ENCODE measurements at regions not wholly inside any gene's neighbourhood (a gene's known extent, or its start where the extent isn't known, plus 50 kb on each side); places are given as distances from the start of the nearest gene placed in this dataset.
A peak's percentile ranks its signal among the peaks of the same experiment; 100 is the strongest.

DNA sequence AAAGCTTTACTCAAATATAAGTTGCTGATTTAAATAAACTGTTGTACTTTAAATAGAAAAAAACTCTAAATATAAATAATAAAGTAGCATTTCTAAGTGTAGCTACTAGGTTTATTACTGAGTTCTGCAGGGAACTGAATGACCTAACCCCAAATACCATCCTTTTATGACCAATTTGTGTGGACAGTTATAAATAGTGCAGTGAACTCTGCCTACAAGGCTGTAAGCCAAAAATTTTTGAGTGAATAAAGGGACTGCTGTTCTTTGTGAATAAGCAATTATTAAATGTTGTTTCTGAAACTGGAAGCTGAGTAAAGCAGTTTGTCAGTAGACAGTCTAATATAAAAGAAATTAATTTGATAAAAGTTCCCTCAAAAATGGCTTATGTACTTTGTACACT is 90.8 kb upstream of the ELOVL5 start:
- Histone ChIP-seq H2AK5ac (ENCODE audit: low read length, severe bottlenecking) (no peak overlapping the region), H2BK15ac (ENCODE audit: low read depth, poor library complexity, severe bottlenecking) (no peak overlapping the region), H3K36me3 (ENCODE audit: control insufficient read depth in 1 of 2, insufficient read depth in 2 of 2, low read depth in 1 of 2, low read length in 2 of 2) (no peaks in the 10 kb centered on the region), H3K18ac (ENCODE audit: low read depth in 1 of 2, low read length in 2 of 2) (no peak overlapping the region), H3K23ac (ENCODE audit: low read length in 2 of 2) (no peak overlapping the region), H2BK12ac (ENCODE audit: low read length in 2 of 2) (no peak overlapping the region), H3K27ac (ENCODE audit: low read length, poor library complexity, severe bottlenecking) (no peak overlapping the region), H3K4me2 (ENCODE audit: low read length, poor library complexity, severe bottlenecking) (no peak overlapping the region), H2BK5ac (ENCODE audit: low read depth, low read length, poor library complexity, severe bottlenecking) (no peak overlapping the region), H3K4me1 (ENCODE audit: control insufficient read depth, insufficient read depth, low read depth, low read length) (peaks cover 1% of the 10 kb centered on the region), H3K4me3 (ENCODE audit: insufficient read depth in 1 of 2, low read depth in 1 of 2, low read length in 2 of 2) (no peak overlapping the region), H3K9me3 (ENCODE audit: control insufficient read depth, low read length) (no peaks in the 10 kb centered on the region), H2AFZ (ENCODE audit: low read depth, low read length) (no peak overlapping the region), H3K27me3 (ENCODE audit: control insufficient read depth in 1 of 2, insufficient read depth in 1 of 2, low read length in 2 of 2) (no peaks in the 10 kb centered on the region), H3K14ac (ENCODE audit: low read length in 2 of 2) (no peak overlapping the region), H3K79me1 (replicated peaks; ENCODE audit: low read length, poor library complexity, severe bottlenecking) (no peaks in the 10 kb centered on the region), H4K91ac (ENCODE audit: low read length) (no peak overlapping the region), H3K4ac (ENCODE audit: low read depth in 1 of 2, low read length in 2 of 2) (no peak overlapping the region), H4K8ac (ENCODE audit: low read length) (no peak overlapping the region), H2BK120ac (ENCODE audit: low read depth, low read length) (no peak overlapping the region), H3K9ac (ENCODE audit: low read length) (peak overlapping the region; percentile 43)
- DNase-seq, result no peak

DNA sequence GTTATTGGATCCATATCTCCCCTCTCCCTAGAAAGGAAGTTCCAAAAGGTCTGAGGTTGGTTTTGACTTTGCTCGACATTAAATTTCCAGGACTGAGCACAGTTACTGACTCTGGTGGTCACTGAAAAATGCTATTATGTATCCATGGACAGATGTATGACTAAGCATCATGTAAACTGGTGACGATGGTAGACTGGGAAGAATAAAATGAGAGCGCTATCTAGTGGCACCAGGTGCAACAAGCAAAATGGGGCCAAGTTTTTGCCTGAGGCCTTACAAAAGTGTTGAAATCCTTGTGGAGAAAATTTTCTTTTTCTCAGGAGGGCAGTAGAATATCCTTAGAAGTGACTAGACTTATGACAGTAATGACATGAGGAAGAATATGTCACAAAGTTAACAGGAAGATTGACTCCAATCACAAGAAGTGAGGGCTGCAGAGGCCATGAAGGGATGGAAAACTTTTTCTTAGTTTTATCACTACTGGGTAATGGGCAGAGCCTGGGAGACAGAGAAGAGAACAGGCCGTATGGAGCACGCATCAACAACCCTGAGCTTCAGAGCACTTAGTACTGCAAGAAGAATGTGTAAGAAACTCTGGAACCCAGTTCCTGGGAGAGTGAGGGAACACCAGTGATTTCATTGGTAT is 88.9 kb upstream of the ELOVL5 start:
- Histone ChIP-seq H2BK15ac (ENCODE audit: low read depth, poor library complexity, severe bottlenecking) (no peak overlapping the region), H3K36me3 (ENCODE audit: control insufficient read depth in 1 of 2, insufficient read depth in 2 of 2, low read depth in 1 of 2, low read length in 2 of 2) (no peaks in the 10 kb centered on the region), H3K4me3 (ENCODE audit: insufficient read depth in 1 of 2, low read depth in 1 of 2, low read length in 2 of 2) (no peak overlapping the region), H3K4ac (ENCODE audit: low read depth in 1 of 2, low read length in 2 of 2) (no peak overlapping the region), H3K9me3 (ENCODE audit: control insufficient read depth, low read length) (no peaks in the 10 kb centered on the region), H4K8ac (ENCODE audit: low read length) (no peak overlapping the region), H2BK12ac (ENCODE audit: low read length in 2 of 2) (no peak overlapping the region), H3K27ac (ENCODE audit: low read length, poor library complexity, severe bottlenecking) (no peak overlapping the region), H2BK5ac (ENCODE audit: low read depth, low read length, poor library complexity, severe bottlenecking) (no peak overlapping the region), H3K23ac (ENCODE audit: low read length in 2 of 2) (no peak overlapping the region), H3K18ac (ENCODE audit: low read depth in 1 of 2, low read length in 2 of 2) (no peak overlapping the region), H3K14ac (ENCODE audit: low read length in 2 of 2) (no peak overlapping the region), H2BK120ac (ENCODE audit: low read depth, low read length) (no peak overlapping the region), H2AK5ac (ENCODE audit: low read length, severe bottlenecking) (peak overlapping the region; percentile 58), H3K27me3 (ENCODE audit: control insufficient read depth in 1 of 2, insufficient read depth in 1 of 2, low read length in 2 of 2) (no peaks in the 10 kb centered on the region), H3K9ac (ENCODE audit: low read length) (peak overlapping the region; percentile 10), H3K4me2 (ENCODE audit: low read length, poor library complexity, severe bottlenecking) (no peak overlapping the region), H2AFZ (ENCODE audit: low read depth, low read length) (no peak overlapping the region), H3K79me1 (replicated peaks; ENCODE audit: low read length, poor library complexity, severe bottlenecking) (no peaks in the 10 kb centered on the region), H3K4me1 (ENCODE audit: control insufficient read depth, insufficient read depth, low read depth, low read length) (peaks cover 1% of the 10 kb centered on the region), H4K91ac (ENCODE audit: low read length) (no peak overlapping the region)
- WGBS, result 46% methylated on average over 5 of the region's 5 CpGs
- DNase-seq, result peak; percentile 88

DNA sequence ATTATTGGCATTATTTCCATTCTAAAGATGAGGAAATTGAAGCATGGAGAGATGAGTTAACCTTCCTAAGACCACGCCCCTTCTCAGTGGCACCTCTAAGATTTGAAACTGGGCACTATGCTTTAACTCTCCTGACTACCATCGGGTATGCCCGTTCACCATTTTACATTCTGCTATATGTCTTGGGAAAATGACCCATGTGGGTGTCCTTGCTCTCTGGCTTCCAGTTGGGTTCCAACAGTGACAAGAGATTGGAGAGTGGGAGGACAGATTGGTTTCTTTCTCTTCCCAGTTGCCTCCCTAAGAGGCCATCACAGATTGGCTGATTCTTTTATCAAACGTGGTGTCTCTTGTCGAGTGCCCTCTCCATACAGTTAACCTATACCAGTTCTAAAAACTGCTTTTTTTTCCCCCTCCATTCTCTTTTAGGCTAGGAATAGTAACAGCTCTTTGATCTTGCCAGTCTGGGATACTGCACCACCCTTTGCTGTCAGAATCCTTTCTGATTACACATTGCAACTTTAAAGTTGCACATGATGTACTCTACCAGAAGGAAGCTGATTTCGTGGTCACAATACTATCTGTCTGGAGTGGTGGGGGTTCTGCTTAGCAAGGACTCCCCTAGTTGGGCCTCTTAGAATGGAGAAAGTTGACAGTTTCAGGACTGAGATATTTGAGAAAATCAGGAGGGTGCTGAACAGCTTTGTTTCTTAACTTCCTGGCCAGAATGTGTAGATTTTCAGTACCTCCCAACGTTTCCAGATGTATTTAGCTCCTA is 88.0 kb upstream of the ELOVL5 start:
- Histone ChIP-seq H3K4ac (ENCODE audit: low read depth in 1 of 2, low read length in 2 of 2) (no peak overlapping the region), H3K14ac (ENCODE audit: low read length in 2 of 2) (no peak overlapping the region), H3K4me3 (ENCODE audit: insufficient read depth in 1 of 2, low read depth in 1 of 2, low read length in 2 of 2) (no peak overlapping the region), H2BK5ac (ENCODE audit: low read depth, low read length, poor library complexity, severe bottlenecking) (no peak overlapping the region), H3K23ac (ENCODE audit: low read length in 2 of 2) (no peak overlapping the region), H2BK120ac (ENCODE audit: low read depth, low read length) (no peak overlapping the region), H2BK15ac (ENCODE audit: low read depth, poor library complexity, severe bottlenecking) (no peak overlapping the region), H3K27ac (ENCODE audit: low read length, poor library complexity, severe bottlenecking) (no peak overlapping the region), H3K4me1 (ENCODE audit: control insufficient read depth, insufficient read depth, low read depth, low read length) (peaks cover 2% of the 10 kb centered on the region), H4K8ac (ENCODE audit: low read length) (peak overlapping the region; percentile 19), H3K9me3 (ENCODE audit: control insufficient read depth, low read length) (no peaks in the 10 kb centered on the region), H4K91ac (ENCODE audit: low read length) (no peak overlapping the region), H2AK5ac (ENCODE audit: low read length, severe bottlenecking) (peak overlapping the region; percentile 76), H3K18ac (ENCODE audit: low read depth in 1 of 2, low read length in 2 of 2) (no peak overlapping the region), H3K9ac (ENCODE audit: low read length) (peak overlapping the region; percentile 10), H3K27me3 (ENCODE audit: control insufficient read depth in 1 of 2, insufficient read depth in 1 of 2, low read length in 2 of 2) (no peaks in the 10 kb centered on the region), H3K4me2 (ENCODE audit: low read length, poor library complexity, severe bottlenecking) (no peak overlapping the region), H2AFZ (ENCODE audit: low read depth, low read length) (no peak overlapping the region), H3K36me3 (ENCODE audit: control insufficient read depth in 1 of 2, insufficient read depth in 2 of 2, low read depth in 1 of 2, low read length in 2 of 2) (no peaks in the 10 kb centered on the region), H3K79me1 (replicated peaks; ENCODE audit: low read length, poor library complexity, severe bottlenecking) (no peaks in the 10 kb centered on the region), H2BK12ac (ENCODE audit: low read length in 2 of 2) (no peak overlapping the region)
- DNase-seq, result peak; percentile 65
- whole genome bisulfite sequencing, result 68% methylated on average over 7 of the region's 7 CpGs

DNA sequence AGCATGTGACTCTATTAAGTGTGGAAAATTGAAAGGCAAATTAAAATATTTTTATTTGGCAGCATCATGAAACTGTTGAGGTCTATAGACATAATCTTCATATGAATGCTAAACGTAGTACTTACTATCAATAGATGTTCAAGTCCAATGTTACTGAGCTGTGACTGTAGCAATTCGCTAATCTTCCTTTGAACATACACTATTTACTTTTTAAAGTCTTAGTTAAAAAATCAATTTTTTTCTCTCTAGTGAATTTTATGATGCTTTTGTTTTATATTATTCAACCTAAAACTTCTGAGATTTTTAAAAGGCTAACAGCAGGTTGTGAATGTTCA is 85.2 kb upstream of the ELOVL5 start:
- no peak overlapping the region for H3K4ac ChIP-seq (ENCODE audit: low read depth in 1 of 2, low read length in 2 of 2)
- no peak overlapping the region for H2BK120ac ChIP-seq (ENCODE audit: low read depth, low read length)
- no peaks in the 10 kb centered on the region for H3K9me3 ChIP-seq (ENCODE audit: control insufficient read depth, low read length)
- H2BK12ac ChIP-seq (ENCODE audit: low read length in 2 of 2), result no peak overlapping the region
- H2AK5ac ChIP-seq (ENCODE audit: low read length, severe bottlenecking), result no peak overlapping the region
- peak overlapping the region; percentile 51 for H3K9ac ChIP-seq (ENCODE audit: low read length)
- WGBS, result no CpG with 5 or more reads among the region's 2 CpGs
- H2BK5ac ChIP-seq (ENCODE audit: low read depth, low read length, poor library complexity, severe bottlenecking), result no peak overlapping the region
- H3K36me3 ChIP-seq (ENCODE audit: control insufficient read depth in 1 of 2, insufficient read depth in 2 of 2, low read depth in 1 of 2, low read length in 2 of 2), result no peaks in the 10 kb centered on the region
- no peaks in the 10 kb centered on the region for H3K79me1 ChIP-seq (replicated peaks; ENCODE audit: low read length, poor library complexity, severe bottlenecking)
- no peak overlapping the region for H3K4me2 ChIP-seq (ENCODE audit: low read length, poor library complexity, severe bottlenecking)
- H3K14ac ChIP-seq (ENCODE audit: low read length in 2 of 2), result no peak overlapping the region
- H2AFZ ChIP-seq (ENCODE audit: low read depth, low read length), result no peak overlapping the region
- peaks cover 2% of the 10 kb centered on the region for H3K4me1 ChIP-seq (ENCODE audit: control insufficient read depth, insufficient read depth, low read depth, low read length)
- H3K23ac ChIP-seq (ENCODE audit: low read length in 2 of 2), result no peak overlapping the region
- H4K91ac ChIP-seq (ENCODE audit: low read length), result no peak overlapping the region
- no peak overlapping the region for H2BK15ac ChIP-seq (ENCODE audit: low read depth, poor library complexity, severe bottlenecking)
- DNase-seq, result no peak
- H3K27ac ChIP-seq (ENCODE audit: low read length, poor library complexity, severe bottlenecking), result no peak overlapping the region
- H3K4me3 ChIP-seq (ENCODE audit: insufficient read depth in 1 of 2, low read depth in 1 of 2, low read length in 2 of 2), result no peak overlapping the region
- H3K27me3 ChIP-seq (ENCODE audit: control insufficient read depth in 1 of 2, insufficient read depth in 1 of 2, low read length in 2 of 2), result no peaks in the 10 kb centered on the region
- no peak overlapping the region for H3K18ac ChIP-seq (ENCODE audit: low read depth in 1 of 2, low read length in 2 of 2)
- H4K8ac ChIP-seq (ENCODE audit: low read length), result no peak overlapping the region

All from mesenchymal stem cell (in vitro differentiated cells and primary cell).